ENCODE measurements at regions not wholly inside any gene's neighbourhood (a gene's known extent, or its start where the extent isn't known, plus 50 kb on each side); places are given as distances from the start of the nearest gene placed in this dataset.

- no peak for TF ChIP-seq EZH2 (IDR thresholded peaks at IDR 0.05; ENCODE audit: low read depth)
- TF ChIP-seq CTCF (conservative IDR thresholded peaks at IDR 0.05) = no peak
These were observed 146.8 kb upstream of the PJA1 start for GRCh38 chrX:69311936-69312670.

Measured in PC-9 (cell line).